Activated naive CD8-positive, alpha-beta T cell treated with anti-CD3 and anti-CD28 coated beads for 36 hours (primary cell): ENCODE measurements at regions not wholly inside any gene's neighbourhood (a gene's known extent, or its start where the extent isn't known, plus 50 kb on each side); places are given as distances from the start of the nearest gene placed in this dataset.

ENCODE experiments used
- DNase-seq: peaks from one replicate; pipeline ENCODE4 v3.0.0; 2021
- H3K27ac Mint-ChIP-seq: one replicate; pipeline ENCODE4 v1.8.0; 2022; ENCODE audit warnings: mild to moderate bottlenecking, moderate library complexity, mixed read lengths
- H3K27me3 Mint-ChIP-seq: one replicate; pipeline ENCODE4 v1.8.0; 2022; ENCODE audit warnings: mild to moderate bottlenecking, mixed read lengths
- H3K36me3 Mint-ChIP-seq: one replicate; pipeline ENCODE4 v1.8.0; 2021; ENCODE audit warnings: mild to moderate bottlenecking, mixed read lengths
- H3K4me1 Mint-ChIP-seq: one replicate; pipeline ENCODE4 v1.8.0; 2021; ENCODE audit warnings: mixed read lengths
- H3K4me3 Mint-ChIP-seq: one replicate; pipeline ENCODE4 v1.8.0; 2022; ENCODE audit warnings: mild to moderate bottlenecking, moderate library complexity, mixed read lengths
- H3K9me3 Mint-ChIP-seq: one replicate; pipeline ENCODE4 v1.8.0; 2022; ENCODE audit warnings: mixed read lengths

GRCh38 chr3:5423523-5423922 is 236.0 kb downstream of the EDEM1 start:
- no peak for DNase-seq
- Mint-ChIP-seq H3K9me3 (no peaks in the 10 kb centered on the region), H3K27ac (no peak overlapping the region), H3K27me3 (peaks cover 25% of the 10 kb centered on the region), H3K4me1 (peaks cover 9% of the 10 kb centered on the region), H3K36me3 (no peaks in the 10 kb centered on the region), H3K4me3 (no peak overlapping the region)

DNA sequence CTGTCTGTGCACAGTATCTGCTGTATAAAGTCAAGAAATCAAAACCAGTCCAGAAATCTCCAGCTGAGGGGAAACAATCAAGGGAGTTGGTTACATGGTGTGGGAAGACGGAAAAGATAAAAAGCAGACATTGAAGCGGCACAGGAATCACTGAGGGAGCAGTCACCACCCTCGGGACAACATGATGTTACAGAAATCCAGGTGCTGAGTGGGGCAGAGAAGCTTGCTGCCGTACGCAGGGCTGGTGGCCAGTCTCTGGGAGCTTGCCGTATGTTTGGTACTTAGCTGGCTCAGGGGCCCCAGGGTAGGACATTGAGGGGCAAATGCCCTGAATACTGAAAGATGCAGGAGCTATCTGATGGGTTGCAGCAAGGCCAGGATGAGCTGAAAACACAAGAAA is 237.9 kb downstream of the EDEM1 start:
- Mint-ChIP-seq H3K4me1 (peaks cover 15% of the 10 kb centered on the region), H3K27ac (no peak overlapping the region), H3K4me3 (no peak overlapping the region), H3K27me3 (peaks cover 25% of the 10 kb centered on the region), H3K36me3 (no peaks in the 10 kb centered on the region), H3K9me3 (no peaks in the 10 kb centered on the region)
- DNase-seq = no peak

DNA sequence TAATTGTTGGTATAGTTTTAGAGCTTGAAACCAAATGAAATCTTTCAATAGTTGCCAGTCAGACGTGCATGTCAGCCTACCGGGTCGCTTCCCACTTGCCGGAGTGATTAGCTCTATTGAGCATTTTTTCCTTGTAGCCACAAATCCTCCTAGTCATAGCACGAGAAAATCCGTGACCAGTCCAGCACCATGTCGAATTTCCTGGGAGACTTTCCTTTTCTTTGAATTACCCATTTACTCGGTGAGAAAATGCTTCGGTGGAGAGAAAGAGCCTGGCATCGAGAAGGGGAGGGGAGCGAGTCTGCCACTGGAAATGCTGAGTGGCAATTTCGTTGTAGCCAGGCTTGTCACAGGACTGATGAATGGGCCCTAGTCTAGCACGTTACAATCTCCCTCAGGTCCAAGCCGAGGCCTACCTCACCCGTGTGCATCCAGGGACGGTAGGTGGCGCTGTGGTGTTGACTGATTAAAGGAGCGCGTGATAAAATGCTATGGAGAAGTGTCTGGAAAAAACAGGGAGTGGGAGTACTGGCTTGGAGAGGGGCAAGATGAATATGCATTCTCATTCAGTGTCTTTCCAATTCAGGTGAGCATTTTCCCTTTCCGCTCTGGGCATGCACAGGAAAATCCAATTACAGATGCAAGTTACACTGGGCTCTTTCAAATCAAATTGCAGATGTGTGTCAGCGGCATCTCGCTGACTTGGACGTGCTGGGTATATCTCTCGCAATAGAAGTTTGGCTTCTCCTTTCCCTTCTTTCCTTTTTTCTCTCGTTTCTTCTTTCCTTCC is 238.8 kb downstream of the EDEM1 start:
- Mint-ChIP-seq H3K9me3 (no peaks in the 10 kb centered on the region), H3K4me1 (peaks cover 15% of the 10 kb centered on the region), H3K27me3 (peaks cover 25% of the 10 kb centered on the region), H3K4me3 (no peak overlapping the region), H3K36me3 (no peaks in the 10 kb centered on the region), H3K27ac (no peak overlapping the region)
- DNase-seq = peak; percentile 54

GRCh38 chr3:5427021-5427420 is 239.5 kb downstream of the EDEM1 start:
- H3K9me3 Mint-ChIP-seq = no peaks in the 10 kb centered on the region
- no peaks in the 10 kb centered on the region for H3K36me3 Mint-ChIP-seq
- no peak overlapping the region for H3K4me3 Mint-ChIP-seq
- no peak for DNase-seq
- H3K27me3 Mint-ChIP-seq = peaks cover 25% of the 10 kb centered on the region
- H3K27ac Mint-ChIP-seq = no peak overlapping the region
- peaks cover 15% of the 10 kb centered on the region for H3K4me1 Mint-ChIP-seq

GRCh38 chr3:5427938-5428337 is 240.4 kb downstream of the EDEM1 start:
- DNase-seq = no peak
- no peak overlapping the region for H3K27ac Mint-ChIP-seq
- H3K4me3 Mint-ChIP-seq = no peak overlapping the region
- peaks cover 25% of the 10 kb centered on the region for H3K27me3 Mint-ChIP-seq
- H3K4me1 Mint-ChIP-seq = peaks cover 14% of the 10 kb centered on the region
- H3K9me3 Mint-ChIP-seq = no peaks in the 10 kb centered on the region
- H3K36me3 Mint-ChIP-seq = no peaks in the 10 kb centered on the region

GRCh38 chr3:5428607-5429516 is 241.4 kb downstream of the EDEM1 start:
- Mint-ChIP-seq H3K36me3 (no peaks in the 10 kb centered on the region), H3K4me1 (peaks cover 9% of the 10 kb centered on the region), H3K27ac (no peak overlapping the region), H3K9me3 (no peaks in the 10 kb centered on the region), H3K27me3 (peaks cover 29% of the 10 kb centered on the region), H3K4me3 (no peak overlapping the region)
- no peak for DNase-seq

DNA sequence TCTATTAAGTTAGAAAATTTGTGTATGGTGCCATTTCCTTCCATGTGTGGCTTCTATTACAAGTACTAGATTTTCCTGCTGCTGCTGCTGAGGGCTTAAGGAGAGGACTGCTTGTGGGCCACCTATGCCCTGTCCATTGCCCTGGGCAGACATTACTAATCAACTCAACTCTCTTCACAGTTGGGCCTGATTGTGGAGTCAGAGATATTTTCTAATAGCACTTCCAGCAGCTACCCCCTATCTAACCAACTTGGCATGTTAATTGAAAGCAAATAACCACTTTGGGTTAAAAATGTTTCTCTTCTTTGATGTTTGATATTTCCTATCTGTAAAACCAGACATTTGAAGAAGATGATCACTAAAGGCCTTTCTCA is 242.0 kb downstream of the EDEM1 start:
- Mint-ChIP-seq H3K4me3 (no peak overlapping the region), H3K27me3 (peaks cover 34% of the 10 kb centered on the region), H3K4me1 (peaks cover 9% of the 10 kb centered on the region), H3K36me3 (no peaks in the 10 kb centered on the region), H3K27ac (no peak overlapping the region), H3K9me3 (no peaks in the 10 kb centered on the region)
- DNase-seq = no peak

GRCh38 chr3:5430701-5431100 is 243.2 kb downstream of the EDEM1 start:
- H3K4me3 Mint-ChIP-seq = no peak overlapping the region
- H3K27ac Mint-ChIP-seq = no peak overlapping the region
- H3K4me1 Mint-ChIP-seq = peaks cover 9% of the 10 kb centered on the region
- no peak for DNase-seq
- peaks cover 35% of the 10 kb centered on the region for H3K27me3 Mint-ChIP-seq
- H3K9me3 Mint-ChIP-seq = no peaks in the 10 kb centered on the region
- no peaks in the 10 kb centered on the region for H3K36me3 Mint-ChIP-seq

DNA sequence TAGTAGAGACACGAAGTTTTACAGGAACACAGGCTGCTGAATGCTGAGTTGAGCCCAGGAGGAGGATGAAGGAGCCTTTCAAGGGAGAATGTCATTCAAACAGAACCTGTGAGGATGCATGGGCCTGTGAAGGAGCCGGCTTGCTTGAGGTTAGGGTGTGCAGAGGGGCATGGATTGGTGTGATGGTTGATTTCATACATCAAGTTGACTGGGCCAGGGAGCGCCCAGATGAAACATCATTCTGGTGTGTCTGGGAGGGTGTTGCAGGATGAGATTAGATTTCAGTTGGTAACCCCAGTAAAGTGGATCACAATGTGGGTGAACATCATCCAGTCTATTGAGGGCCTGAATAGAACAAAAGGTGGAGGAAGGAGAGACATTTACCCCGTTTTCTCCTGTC is 243.6 kb downstream of the EDEM1 start:
- H3K9me3 Mint-ChIP-seq = no peaks in the 10 kb centered on the region
- H3K4me3 Mint-ChIP-seq = no peak overlapping the region
- H3K4me1 Mint-ChIP-seq = peaks cover 9% of the 10 kb centered on the region
- no peaks in the 10 kb centered on the region for H3K36me3 Mint-ChIP-seq
- no peak for DNase-seq
- peaks cover 36% of the 10 kb centered on the region for H3K27me3 Mint-ChIP-seq
- H3K27ac Mint-ChIP-seq = no peak overlapping the region

DNA sequence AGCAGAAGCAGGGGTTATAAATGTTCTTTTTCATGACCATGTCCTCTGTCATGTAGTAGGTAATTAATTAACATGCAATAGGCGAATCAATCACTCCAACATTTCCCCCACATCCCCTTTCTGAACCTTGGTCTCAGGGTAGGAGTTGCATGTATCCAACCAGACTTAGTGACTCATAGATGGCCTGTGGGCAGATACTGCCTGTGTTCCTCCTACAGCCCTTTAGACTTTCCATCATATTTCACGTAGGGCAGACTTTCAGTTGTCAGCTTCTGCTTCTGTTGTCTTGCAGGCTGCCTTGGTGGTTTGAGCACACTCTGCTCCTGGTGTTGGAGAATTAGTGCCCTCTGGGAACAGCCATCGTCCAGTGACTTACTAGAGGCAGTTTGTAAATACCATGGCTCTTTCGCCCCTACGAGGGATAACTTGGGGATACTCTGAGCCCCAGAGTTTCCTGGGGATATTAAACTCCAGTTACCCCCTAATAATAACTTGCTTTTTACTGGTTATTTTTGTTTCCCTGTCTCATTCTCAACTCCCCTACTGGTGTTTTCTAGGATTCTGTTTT is 244.4 kb downstream of the EDEM1 start:
- no peak for DNase-seq
- H3K4me1 Mint-ChIP-seq = peaks cover 6% of the 10 kb centered on the region
- H3K9me3 Mint-ChIP-seq = no peaks in the 10 kb centered on the region
- no peaks in the 10 kb centered on the region for H3K36me3 Mint-ChIP-seq
- no peak overlapping the region for H3K4me3 Mint-ChIP-seq
- H3K27ac Mint-ChIP-seq = no peak overlapping the region
- H3K27me3 Mint-ChIP-seq = peaks cover 32% of the 10 kb centered on the region

GRCh38 chr3:5437296-5437782 is 249.8 kb downstream of the EDEM1 start:
- H3K27ac Mint-ChIP-seq = no peak overlapping the region

GRCh38 chr3:5437783-5438323 is 250.3 kb downstream of the EDEM1 start:
- H3K27ac Mint-ChIP-seq = no peak overlapping the region
- no peaks in the 10 kb centered on the region for H3K4me1 Mint-ChIP-seq
- H3K27me3 Mint-ChIP-seq = peaks cover 30% of the 10 kb centered on the region

More at GRCh38 chr3:5437296-5437782, 249.8 kb downstream of the EDEM1 start:
- Mint-ChIP-seq H3K27me3 (peaks cover 30% of the 10 kb centered on the region), H3K36me3 (no peaks in the 10 kb centered on the region), H3K9me3 (no peaks in the 10 kb centered on the region), H3K4me3 (no peak overlapping the region), H3K4me1 (no peaks in the 10 kb centered on the region)
- no peak for DNase-seq

DNA sequence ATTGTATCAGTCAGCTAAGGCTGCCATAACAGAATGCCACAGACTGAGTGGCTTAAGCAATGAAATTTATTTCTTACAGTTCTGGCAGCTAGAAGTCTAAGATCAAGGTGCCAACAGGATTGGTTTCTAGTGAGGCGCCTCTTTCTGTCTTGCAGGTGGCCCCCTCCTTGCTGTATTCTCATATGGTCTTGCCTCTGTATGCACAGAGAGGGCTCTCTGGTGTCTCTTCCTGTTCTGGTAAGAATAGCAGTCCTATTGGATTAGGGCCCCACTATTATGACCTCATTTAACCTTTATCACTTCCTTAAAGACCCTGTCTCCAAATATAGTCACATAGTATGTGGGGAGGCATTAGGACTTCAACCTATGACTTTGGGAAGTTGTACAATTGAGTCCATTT is 253.9 kb downstream of the EDEM1 start:
- Mint-ChIP-seq H3K36me3 (no peaks in the 10 kb centered on the region), H3K27ac (no peak overlapping the region), H3K4me1 (no peaks in the 10 kb centered on the region), H3K4me3 (no peak overlapping the region), H3K27me3 (peaks cover 15% of the 10 kb centered on the region), H3K9me3 (no peaks in the 10 kb centered on the region)
- no peak for DNase-seq

More at GRCh38 chr3:5437783-5438323, 250.3 kb downstream of the EDEM1 start:
- DNase-seq = no peak
- no peaks in the 10 kb centered on the region for H3K36me3 Mint-ChIP-seq
- H3K4me3 Mint-ChIP-seq = no peak overlapping the region
- no peaks in the 10 kb centered on the region for H3K9me3 Mint-ChIP-seq

DNA sequence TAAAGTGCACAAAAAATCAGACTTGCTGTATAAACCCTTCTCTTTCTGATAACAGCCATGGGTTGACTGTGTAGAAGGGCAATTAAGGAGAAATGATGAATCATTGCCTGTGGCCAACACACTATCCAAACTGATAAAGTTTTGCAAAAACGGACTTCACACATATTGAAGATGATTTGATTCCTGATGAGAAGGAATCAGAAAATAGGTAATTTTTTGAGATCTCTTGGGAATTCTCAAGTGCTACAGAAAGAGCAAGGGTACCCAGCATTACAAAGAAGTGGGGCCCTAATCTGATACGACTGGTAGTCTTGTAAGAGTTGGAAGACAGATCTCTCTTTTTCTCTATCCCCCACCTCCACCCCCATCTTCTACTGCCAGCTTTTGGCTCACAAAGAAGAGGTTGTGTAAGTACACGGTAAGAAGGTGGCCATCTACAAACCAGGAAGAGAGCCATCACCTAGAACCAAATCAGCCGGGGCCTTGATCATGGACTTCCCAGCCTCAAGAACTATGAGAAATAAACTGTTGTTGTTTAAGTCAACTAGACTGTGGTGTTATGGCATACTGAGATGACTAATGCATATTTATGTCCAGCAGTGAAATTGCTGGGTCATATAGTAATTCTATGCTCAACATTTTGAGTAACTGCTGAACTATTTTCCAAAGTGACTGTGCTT is 254.7 kb downstream of the EDEM1 start:
- H3K9me3 Mint-ChIP-seq = no peaks in the 10 kb centered on the region
- no peak overlapping the region for H3K4me3 Mint-ChIP-seq
- peaks cover 13% of the 10 kb centered on the region for H3K27me3 Mint-ChIP-seq
- DNase-seq = no peak
- H3K4me1 Mint-ChIP-seq = no peaks in the 10 kb centered on the region
- no peak overlapping the region for H3K27ac Mint-ChIP-seq
- H3K36me3 Mint-ChIP-seq = no peaks in the 10 kb centered on the region
